HCT116 (cell line): ENCODE measurements at regions not wholly inside any gene's neighbourhood (a gene's known extent, or its start where the extent isn't known, plus 50 kb on each side); places are given as distances from the start of the nearest gene placed in this dataset.

Source experiments
- ATAC-seq: fragments of 200-7000 bp; cut with Tn5 transposase; 2 replicates; pipeline ENCODE4 v1.9.1; 2020; ENCODE audit warnings: mild to moderate bottlenecking, moderate library complexity
- BruUV-seq: library from RNA; stranded (reverse); fragments of 400-500 nt; replicated peaks from 2 replicates; lab custom pipeline; 2021; lab: Mats Ljungman, UMichigan
- CTCF ChIA-PET: fragments of 300-600 bp; sonication (Branson Sonifier 250); formaldehyde crosslinking; loops from one replicate; lab custom pipeline; 2021; ENCODE audit warnings: antibody characterized with exemption; lab: Charles Lee
- POLR2A ChIA-PET: fragments of 300-600, 350-600 bp; sonication (Branson Sonifier 250); formaldehyde crosslinking; loops from one replicate; lab custom pipeline; 2021; ENCODE audit warnings: antibody characterized with exemption; lab: Charles Lee
- RAD21 ChIA-PET, 2 experiments: fragments of 300-600 bp; sonication (Branson Sonifier 250); formaldehyde crosslinking; loops; one replicate each; lab custom pipeline; 2023; ENCODE audit warnings: low total read pairs in 2 of 2; ENCODE audit not compliant: uncharacterized antibody in 2 of 2, unreplicated experiment in 2 of 2, low non-redundant PET in 1 of 2; lab: Charles Lee
- DNase-seq: peaks from one replicate; pipeline ENCODE4 v3.0.0-alpha.2; 2010; ENCODE audit warnings: low read depth, low spot score
- H2AFZ ChIP-seq: fragments of 200-600 bp; shearing (Covaris generic), sonication (generic); 2 replicates; pipeline ENCODE4 v1.6.1; 2017; ENCODE audit warnings: low read depth, mixed run types, mixed read lengths, antibody characterized with exemption, low read length; ENCODE audit not compliant: poor library complexity, severe bottlenecking
- H3K27ac ChIP-seq: 2 replicates; pipeline ENCODE4 v1.5.1; 2012; ENCODE audit warnings: low read depth, low read length
- H3K27me3 ChIP-seq: fragments of 200-600 bp; sonication (generic); 2 replicates; pipeline ENCODE4 v1.6.1; 2016; ENCODE audit warnings: mixed run types, low read length, mixed read lengths; ENCODE audit not compliant: insufficient read depth
- H3K36me3 ChIP-seq, 2 experiments: fragments of 200-500 bp in 1 of 2; fragments of 200-600 bp in 1 of 2; sonication (Bioruptor generic) in 1 of 2; sonication (generic) in 1 of 2; 2 replicates each; pipeline versions ENCODE4 v1.5.1 to v1.6.1; 2014 to 2016; ENCODE audit warnings: low read length in 2 of 2, inconsistent platforms in 1 of 2, mixed read lengths in 1 of 2, mixed run types in 1 of 2; ENCODE audit not compliant: insufficient read depth in 2 of 2, control insufficient read depth in 1 of 2
- H3K4me1 ChIP-seq, 2 experiments: fragments of 200-600 bp in 1 of 2; sonication (generic) in 1 of 2; 2 replicates each; pipeline versions ENCODE4 v1.5.1 to v1.6.1; 2012 to 2017; ENCODE audit warnings: low read length in 2 of 2, inconsistent platforms in 1 of 2, mild to moderate bottlenecking in 1 of 2, mixed read lengths in 1 of 2, mixed run types in 1 of 2, moderate library complexity in 1 of 2; ENCODE audit not compliant: insufficient read depth in 2 of 2, control insufficient read depth in 1 of 2
- H3K4me2 ChIP-seq: fragments of 200-600 bp; sonication (generic); 2 replicates; pipeline ENCODE4 v1.6.1; 2017; ENCODE audit warnings: mixed run types, low read length, mixed read lengths
- H3K4me3 ChIP-seq, 2 experiments: fragments of 200-600 bp in 1 of 2; sonication (generic) in 1 of 2; replicated peaks in 1 of 2; 2 replicates each; pipeline ENCODE4 v1.5.1; 2011 to 2016; ENCODE audit warnings: low read length in 2 of 2, control low read depth in 1 of 2, low read depth in 1 of 2, mild to moderate bottlenecking in 1 of 2, mixed read lengths in 1 of 2, mixed run types in 1 of 2
- H3K79me2 ChIP-seq: fragments of 200-600 bp; sonication (generic); 2 replicates; pipeline ENCODE4 v1.6.1; 2017; ENCODE audit warnings: mild to moderate bottlenecking, mixed run types, low read length, moderate library complexity, mixed read lengths; ENCODE audit not compliant: insufficient read depth
- H3K9ac ChIP-seq: fragments of 200-600 bp; sonication (generic); 2 replicates; pipeline ENCODE4 v1.6.1; 2016; ENCODE audit warnings: low read length, mixed read lengths
- H3K9me2 ChIP-seq: fragments of 200-600 bp; sonication (generic), shearing (Covaris generic); 2 replicates; pipeline ENCODE4 v1.6.1; 2017; ENCODE audit warnings: mixed run types, mild to moderate bottlenecking, moderate library complexity; ENCODE audit not compliant: insufficient read depth
- H3K9me3 ChIP-seq, 2 experiments: fragments of 200-500 bp in 1 of 2; fragments of 200-600 bp in 1 of 2; sonication (Bioruptor generic) in 1 of 2; sonication (generic) in 1 of 2; 2 replicates each; pipeline ENCODE4 v1.6.1; 2014 to 2017; ENCODE audit warnings: low read length in 2 of 2, mixed read lengths in 2 of 2, inconsistent platforms in 1 of 2, low read depth in 1 of 2, mild to moderate bottlenecking in 1 of 2, mixed run types in 1 of 2, moderate library complexity in 1 of 2; ENCODE audit not compliant: control insufficient read depth in 1 of 2, insufficient read depth in 1 of 2
- H4K20me1 ChIP-seq: fragments of 200-600 bp; sonication (generic), shearing (Covaris generic); 2 replicates; pipeline ENCODE4 v1.6.1; 2017; ENCODE audit warnings: mixed run types, mild to moderate bottlenecking, moderate library complexity; ENCODE audit not compliant: insufficient read depth
- CBX3 ChIP-seq: IDR thresholded peaks from 2 replicates; pipeline ENCODE4 v1.6.1; 2012; ENCODE audit warnings: low read depth
- EGR1 ChIP-seq: IDR thresholded peaks from 2 replicates; pipeline ENCODE4 v1.6.1; 2012; ENCODE audit warnings: low read depth
- ELF1 ChIP-seq: IDR thresholded peaks from 2 replicates; pipeline ENCODE4 v1.6.1; 2012; ENCODE audit warnings: low read depth, borderline replicate concordance
- EZH2 ChIP-seq: fragments of 200-600 bp; sonication (generic); IDR thresholded peaks from 2 replicates; pipeline ENCODE4 v1.6.1; 2017; ENCODE audit warnings: antibody characterized with exemption, mixed run types
- POLR2A ChIP-seq: IDR thresholded peaks from 2 replicates; pipeline ENCODE4 v1.7.0; 2011; ENCODE audit warnings: borderline replicate concordance; ENCODE audit not compliant: insufficient read depth, insufficient read length; ENCODE audit errors: extremely low read depth
- POLR2AphosphoS5 ChIP-seq: IDR thresholded peaks from 2 replicates; pipeline ENCODE4 v1.6.1; 2011; ENCODE audit warnings: mild to moderate bottlenecking, low read depth, low read length, moderate library complexity
- RAD21 ChIP-seq: IDR thresholded peaks from 2 replicates; pipeline ENCODE4 v1.6.1; 2012; ENCODE audit warnings: low read depth, mild to moderate bottlenecking
- SIN3A ChIP-seq: IDR thresholded peaks from 2 replicates; pipeline ENCODE4 v1.6.1; 2012; ENCODE audit warnings: low read depth
- SP1 ChIP-seq: IDR thresholded peaks from 2 replicates; pipeline ENCODE4 v1.6.1; 2012; ENCODE audit warnings: low read depth
- SRF ChIP-seq: IDR thresholded peaks from 2 replicates; pipeline ENCODE4 v1.6.1; 2012; ENCODE audit warnings: low read depth
- TCF7L2 ChIP-seq: IDR thresholded peaks from 2 replicates; pipeline ENCODE4 v1.7.0; 2011; ENCODE audit warnings: borderline replicate concordance, inconsistent platforms; ENCODE audit not compliant: insufficient read depth, insufficient read length; ENCODE audit errors: extremely low read depth
- YY1 ChIP-seq: IDR thresholded peaks from 2 replicates; pipeline ENCODE4 v1.6.1; 2011; ENCODE audit warnings: low read length, low read depth, moderate library complexity, mild to moderate bottlenecking; ENCODE audit not compliant: insufficient replicate concordance; ENCODE audit errors: extremely low read depth
- ZBTB33 ChIP-seq: IDR thresholded peaks from 2 replicates; pipeline ENCODE4 v1.6.1; 2011; ENCODE audit warnings: mild to moderate bottlenecking, low read length, moderate library complexity; ENCODE audit not compliant: insufficient replicate concordance; ENCODE audit errors: extremely low read depth
- ZNF274 ChIP-seq: fragments of 200-500 bp; sonication (Bioruptor generic); IDR thresholded peaks from 2 replicates; pipeline ENCODE4 v1.6.1; 2014; ENCODE audit warnings: mild to moderate bottlenecking, low read depth, low read length, inconsistent platforms
- intact Hi-C: fragments of 100-400 bp; cut with micrococcal nuclease; formaldehyde crosslinking; loops from 2 replicates; pipeline ENCODE4 v1.10.0; 2022
- TF ChIP-seq, protein P1 (sequence below): IDR thresholded peaks from 2 replicates; pipeline ENCODE4 v1.6.1; 2012

DNA sequence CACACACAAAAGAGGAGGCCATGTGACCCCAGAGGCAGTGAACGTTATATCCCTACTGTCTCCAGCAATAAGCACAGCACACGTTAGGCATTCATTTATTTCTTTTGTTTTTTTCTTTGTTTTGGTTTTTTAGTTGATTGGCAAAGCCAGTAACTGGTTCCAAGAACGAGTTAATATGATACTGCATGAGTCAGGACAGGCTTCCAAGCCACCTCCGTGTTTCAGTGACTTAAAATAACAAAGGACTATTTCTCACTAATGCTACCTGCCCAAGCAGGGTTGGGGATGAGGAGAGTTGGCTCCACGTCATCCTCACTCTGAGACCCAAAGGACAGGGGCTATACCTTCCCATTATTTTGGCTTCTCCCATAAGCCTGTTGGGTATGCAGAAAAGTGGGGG lies 130.5 kb downstream of the ST8SIA2 start:
- ATAC-seq = no peak
- TF ChIP-seq EGR1 (no peak), RAD21 (no peak), SIN3A (no peak), EZH2 (no peak), YY1 (no peak), SRF (no peak), CBX3 (no peak), POLR2AphosphoS5 (no peak), SP1 (no peak), ZNF274 (no peak), ELF1 (no peak), POLR2A (no peak), ZBTB33 (no peak), TCF7L2 (no peak)
- TF ChIP-seq, protein P1, sequence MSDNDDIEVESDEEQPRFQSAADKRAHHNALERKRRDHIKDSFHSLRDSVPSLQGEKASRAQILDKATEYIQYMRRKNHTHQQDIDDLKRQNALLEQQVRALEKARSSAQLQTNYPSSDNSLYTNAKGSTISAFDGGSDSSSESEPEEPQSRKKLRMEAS = no peak
- Histone ChIP-seq H3K4me1 (no peaks in the 10 kb centered on the region), H3K4me3 (no peak overlapping the region), H3K27ac (no peak overlapping the region), H2AFZ (no peak overlapping the region), H3K9ac (no peak overlapping the region), H3K4me2 (no peak overlapping the region), H3K9me2 (no peaks in the 10 kb centered on the region), H3K36me3 (no peaks in the 10 kb centered on the region), H3K27me3 (0 out of 2 replicates have a peak, but pooled peaks cover 6% of the 10 kb centered on the region), H4K20me1 (no peaks in the 10 kb centered on the region), H3K79me2 (no peaks in the 10 kb centered on the region), H3K9me3 (no peaks in the 10 kb centered on the region)
- CTCF ChIA-PET = no interaction called here
- POLR2A ChIA-PET = no interaction called here
- intact Hi-C loops = loop anchor here (10.0 kb wide), 1 partner anchor 161 kb away; no protein-coding TSS in a partner anchor
- DNase-seq = no peak
- BruUV-seq = no TSS peak
- RAD21 ChIA-PET = no interaction called here
